HG03521 (cell line): ENCODE measurements at regions not wholly inside any gene's neighbourhood (a gene's known extent, or its start where the extent isn't known, plus 50 kb on each side); places are given as distances from the start of the nearest gene placed in this dataset.
"Not testable (repeated sequence)": the region's sequence is repeated elsewhere in the genome, so short reads cannot be mapped to it uniquely, and the experiment has no call there.

Experiments
- ATAC-seq: cut with Tn5 transposase; IDR thresholded peaks from one replicate; pipeline ENCODE4 v1.9.1; 2021; ENCODE audit warnings: mild to moderate bottlenecking, moderate library complexity; ENCODE audit not compliant: unreplicated experiment

DNA sequence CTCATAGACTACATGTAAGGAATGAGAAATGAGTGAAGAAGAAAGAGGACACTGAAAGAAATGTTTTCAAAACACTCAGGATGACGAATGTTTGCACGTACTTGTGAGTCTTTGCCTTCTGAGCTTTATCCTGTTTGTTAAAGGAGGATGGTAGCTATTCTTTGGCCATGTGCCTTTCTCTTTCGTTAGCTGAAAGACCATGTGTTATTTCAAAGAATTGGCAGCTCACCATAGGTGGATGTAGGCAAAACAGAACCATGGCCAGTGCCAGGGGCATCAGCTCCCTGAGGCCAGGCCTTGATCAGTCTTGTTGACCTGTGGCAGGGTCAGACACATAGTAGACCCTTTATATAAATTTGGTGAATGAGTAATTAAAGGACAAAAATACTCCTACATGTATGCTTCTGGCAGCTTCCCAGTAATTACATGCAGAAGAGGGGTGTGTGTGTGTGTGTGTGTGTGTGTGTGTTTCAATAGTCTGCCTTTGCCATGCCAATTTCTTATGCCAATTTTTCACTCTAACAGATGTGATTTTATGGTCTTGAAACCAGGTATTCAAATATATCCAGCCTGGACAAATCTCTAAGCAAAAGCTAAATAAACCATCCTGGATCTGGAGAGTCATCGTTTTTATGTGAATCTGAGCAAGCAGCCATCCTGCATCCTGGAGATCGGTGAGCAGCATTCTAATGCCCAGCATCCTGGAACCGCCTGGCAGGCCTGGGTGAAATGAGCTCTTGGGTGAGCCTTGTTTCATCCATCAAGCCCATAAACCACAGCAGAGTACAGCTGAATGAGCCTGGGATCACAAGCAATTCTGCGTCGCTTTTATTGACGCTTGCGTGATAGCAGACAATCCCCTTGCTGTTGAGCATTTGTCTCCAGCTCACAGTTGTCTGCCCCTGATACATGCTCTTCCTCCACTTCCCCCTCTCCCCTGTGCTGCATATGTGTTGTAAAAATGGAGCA lies 475.4 kb downstream of the MED10 start:
- no peak for ATAC-seq

DNA sequence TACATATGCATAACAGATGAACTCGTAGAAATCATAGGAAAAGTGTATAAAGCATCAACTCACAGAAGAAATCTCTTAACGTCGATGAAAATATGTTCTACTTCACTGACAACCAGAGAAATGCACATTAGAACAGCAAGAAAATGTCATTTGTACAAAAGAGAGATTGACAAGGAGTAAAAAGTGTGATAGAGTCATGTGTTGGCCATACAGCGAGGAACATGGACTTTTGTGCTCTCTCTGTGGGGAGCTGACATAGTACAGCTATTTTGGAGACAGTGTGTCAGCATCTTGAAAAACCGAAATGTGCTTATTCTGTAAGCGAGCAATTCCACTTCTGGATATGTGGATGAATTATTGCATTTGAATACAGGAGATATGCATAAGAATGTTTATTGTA lies 477.9 kb downstream of the ICE1 start:
- no peak for ATAC-seq

- ATAC-seq: no peak
Measured at GRCh38 chr5:5899716-5900115, 477.2 kb downstream of the ICE1 start.

DNA sequence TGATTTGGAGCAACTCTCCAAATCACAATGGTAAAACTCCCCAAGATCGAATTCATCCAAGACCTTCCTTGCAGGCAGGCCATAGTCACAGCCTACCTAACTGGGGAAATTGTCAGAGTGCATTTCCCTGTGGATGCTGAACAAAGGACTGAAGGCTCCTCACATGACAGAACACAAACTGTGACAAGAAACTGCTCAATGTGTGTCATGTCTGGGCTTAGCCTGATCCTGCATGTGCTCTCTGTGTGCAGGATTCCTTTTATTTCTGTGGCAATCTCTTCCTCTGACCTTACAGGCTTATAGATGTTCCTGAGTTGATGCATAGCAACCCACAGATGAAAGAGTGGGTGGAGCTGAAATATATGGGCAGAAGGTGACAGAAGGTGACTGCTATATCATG lies 465.8 kb downstream of the ICE1 start:
- no peak for ATAC-seq

- ATAC-seq: no peak
Measured at GRCh38 chr5:5887833-5888232, 465.4 kb downstream of the ICE1 start.

- ATAC-seq: no peak
Measured at GRCh38 chr5:5886812-5887486, 464.5 kb downstream of the ICE1 start.

GRCh38 chr5:5886353-5886752 lies 463.9 kb downstream of the ICE1 start:
- ATAC-seq: no peak

DNA sequence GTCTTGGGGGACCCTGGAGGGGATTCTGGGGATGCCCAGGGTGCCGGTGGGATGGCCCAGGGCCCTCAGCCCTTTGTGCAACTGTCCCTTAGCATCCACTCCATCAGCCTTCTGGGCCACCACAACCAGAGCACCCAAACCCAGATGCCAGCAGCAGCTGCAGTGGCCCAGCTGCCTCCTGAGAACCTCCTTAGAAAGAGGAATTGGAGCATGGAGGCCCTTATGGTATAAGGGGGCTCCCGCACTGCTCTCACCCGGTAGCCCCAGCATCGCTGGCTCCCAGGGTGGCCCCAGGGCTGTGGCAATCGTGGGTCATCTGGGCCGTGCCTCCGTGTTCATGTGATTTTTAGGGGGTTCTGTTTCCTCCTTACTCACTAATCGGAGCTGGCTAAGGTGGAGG lies 463.3 kb downstream of the ICE1 start:
- no peak for ATAC-seq

DNA sequence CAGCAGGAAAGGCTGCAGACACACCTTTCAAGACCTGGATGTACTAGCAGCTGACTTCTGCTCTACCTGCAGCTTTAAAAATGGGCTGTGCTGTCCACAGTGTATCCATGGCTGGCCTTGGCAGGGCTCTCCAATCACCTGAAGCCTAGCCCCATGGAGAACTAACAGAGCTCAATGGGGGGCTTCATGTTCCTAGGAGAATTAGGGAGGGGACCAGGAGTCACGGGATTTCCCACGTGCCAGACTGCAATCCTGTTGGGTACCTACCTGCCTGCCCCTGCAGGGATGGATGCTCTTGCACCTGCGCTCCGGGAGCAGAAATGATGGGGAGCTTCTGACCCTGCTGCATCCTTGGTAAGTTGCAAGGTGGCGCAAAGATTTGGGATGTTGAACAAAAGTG lies 462.1 kb downstream of the ICE1 start:
- no peak for ATAC-seq

GRCh38 chr5:5883562-5883961 lies 461.1 kb downstream of the ICE1 start:
- ATAC-seq: no peak

DNA sequence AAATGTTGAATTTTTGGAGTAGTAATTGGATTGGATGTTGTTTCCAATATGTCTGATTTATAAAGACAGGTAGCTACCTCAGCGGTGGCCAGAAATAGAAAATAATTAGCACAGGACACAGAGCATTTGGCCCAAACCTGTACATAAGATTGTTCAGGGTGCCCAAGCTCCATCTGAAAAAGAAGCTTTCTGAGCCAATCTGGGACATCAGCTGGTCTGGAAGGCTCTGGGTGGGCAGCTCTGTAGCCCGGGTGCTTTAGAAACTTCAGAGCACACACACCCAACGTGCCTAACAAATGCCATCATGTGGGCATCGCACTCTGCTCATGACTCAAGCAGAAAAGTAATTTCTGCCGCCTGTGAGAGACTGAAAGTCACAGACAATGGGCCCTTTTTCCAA lies 460.7 kb downstream of the ICE1 start:
- ATAC-seq: no peak

DNA sequence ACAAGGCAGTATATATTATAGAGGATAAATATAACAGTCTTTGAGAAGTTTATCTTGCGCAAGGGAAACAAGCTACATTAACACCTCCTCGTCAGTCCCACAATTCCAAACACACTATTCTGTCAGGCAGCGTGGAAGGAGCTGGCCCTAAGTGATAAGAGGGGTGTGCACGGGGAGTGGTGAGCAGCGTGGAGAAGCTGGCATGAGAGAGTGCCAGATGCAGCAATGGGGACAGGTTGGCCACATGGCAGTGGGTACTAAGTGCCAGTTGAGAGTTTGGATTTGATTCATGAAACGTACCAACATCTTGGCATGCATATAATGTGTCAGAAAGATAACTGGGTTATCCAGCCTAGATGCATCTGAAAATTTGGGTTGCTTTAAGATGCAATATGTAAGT lies 460.2 kb downstream of the ICE1 start:
- ATAC-seq: no peak

DNA sequence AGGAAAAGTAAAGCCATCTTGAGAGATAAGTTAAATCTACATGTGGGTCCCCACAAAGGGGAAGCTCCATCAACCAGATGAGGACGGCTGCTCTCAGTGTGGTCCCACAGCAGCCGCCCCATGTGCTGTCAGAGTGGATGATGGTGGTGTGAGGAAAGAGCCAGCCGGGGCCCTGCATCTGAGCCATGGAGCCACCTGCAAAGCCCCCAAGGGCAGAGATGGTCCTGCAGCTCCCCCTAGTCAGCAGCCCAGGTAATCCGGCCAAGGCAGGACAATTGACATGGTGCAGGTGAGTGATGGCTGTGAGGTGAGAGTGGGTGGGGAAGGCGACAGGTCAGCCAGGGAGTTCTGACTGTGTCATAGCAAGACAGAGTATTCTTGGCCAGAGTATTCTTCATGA lies 458.8 kb downstream of the ICE1 start:
- no peak for ATAC-seq

- ATAC-seq: no peak
Measured at GRCh38 chr5:5880077-5880763, 457.7 kb downstream of the ICE1 start.

GRCh38 chr5:5857396-5857795 lies 434.9 kb downstream of the ICE1 start:
- ATAC-seq: no peak

DNA sequence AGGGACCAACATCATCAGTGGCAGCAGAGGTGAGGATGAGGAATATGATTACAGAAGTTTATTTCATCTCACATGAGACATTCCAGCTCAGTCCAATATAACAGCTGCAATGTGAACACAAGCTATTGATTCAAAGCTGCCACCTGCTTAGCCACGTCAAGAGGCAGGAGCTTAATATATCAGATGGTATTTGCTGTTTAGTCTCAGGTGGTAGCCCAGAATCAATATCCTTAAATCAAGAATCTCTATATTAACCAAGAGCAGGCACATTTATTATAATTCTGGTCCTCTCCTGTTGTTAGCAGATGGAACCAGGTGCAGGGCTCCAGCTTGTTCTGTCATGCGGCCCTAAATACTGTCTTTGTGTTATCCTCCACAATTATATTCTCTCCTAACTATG lies 431.6 kb downstream of the ICE1 start:
- no peak for ATAC-seq

- no peak for ATAC-seq
Measured at GRCh38 chr5:5838493-5838892, 416.0 kb downstream of the ICE1 start.

DNA sequence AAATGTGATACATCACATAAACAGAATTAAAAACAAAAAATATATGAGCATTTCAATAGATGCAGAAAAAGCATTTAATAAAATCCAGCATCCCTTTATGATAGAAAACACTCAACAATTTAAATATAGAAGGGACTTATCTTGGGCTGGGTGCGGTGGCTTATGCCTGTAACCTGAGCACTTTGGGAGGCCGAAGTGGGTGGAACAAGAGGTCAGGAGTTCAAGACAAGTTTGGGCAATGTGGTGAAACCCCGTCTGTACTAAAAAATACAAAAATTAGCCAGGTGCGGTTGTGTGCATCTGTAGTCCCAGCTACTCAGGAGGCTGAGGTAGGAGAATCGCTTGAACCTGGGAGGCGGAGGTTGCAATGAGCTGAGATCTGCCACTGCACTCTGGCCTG lies 409.1 kb downstream of the ICE1 start:
- ATAC-seq: not testable (repeated sequence)

GRCh38 chr5:5828619-5829018 lies 406.1 kb downstream of the ICE1 start:
- no peak for ATAC-seq

- no peak for ATAC-seq
Measured at GRCh38 chr5:5826911-5827310, 404.4 kb downstream of the ICE1 start.

GRCh38 chr5:5822729-5823257 lies 400.3 kb downstream of the ICE1 start:
- ATAC-seq: no peak
